ENCODE measurements at regions not wholly inside any gene's neighbourhood (a gene's known extent, or its start where the extent isn't known, plus 50 kb on each side); places are given as distances from the start of the nearest gene placed in this dataset.

- TF ChIP-seq TEAD4 (IDR thresholded peaks at IDR 0.05) (no peak), EGR1 (IDR thresholded peaks at IDR 0.05) (no peak), RAD21 (IDR thresholded peaks at IDR 0.05; ENCODE audit: low read depth) (no peak), TCF12 (IDR thresholded peaks at IDR 0.05; ENCODE audit: low read depth) (no peak), NFIC (IDR thresholded peaks at IDR 0.05) (no peak)
- TF ChIP-seq, protein P1, sequence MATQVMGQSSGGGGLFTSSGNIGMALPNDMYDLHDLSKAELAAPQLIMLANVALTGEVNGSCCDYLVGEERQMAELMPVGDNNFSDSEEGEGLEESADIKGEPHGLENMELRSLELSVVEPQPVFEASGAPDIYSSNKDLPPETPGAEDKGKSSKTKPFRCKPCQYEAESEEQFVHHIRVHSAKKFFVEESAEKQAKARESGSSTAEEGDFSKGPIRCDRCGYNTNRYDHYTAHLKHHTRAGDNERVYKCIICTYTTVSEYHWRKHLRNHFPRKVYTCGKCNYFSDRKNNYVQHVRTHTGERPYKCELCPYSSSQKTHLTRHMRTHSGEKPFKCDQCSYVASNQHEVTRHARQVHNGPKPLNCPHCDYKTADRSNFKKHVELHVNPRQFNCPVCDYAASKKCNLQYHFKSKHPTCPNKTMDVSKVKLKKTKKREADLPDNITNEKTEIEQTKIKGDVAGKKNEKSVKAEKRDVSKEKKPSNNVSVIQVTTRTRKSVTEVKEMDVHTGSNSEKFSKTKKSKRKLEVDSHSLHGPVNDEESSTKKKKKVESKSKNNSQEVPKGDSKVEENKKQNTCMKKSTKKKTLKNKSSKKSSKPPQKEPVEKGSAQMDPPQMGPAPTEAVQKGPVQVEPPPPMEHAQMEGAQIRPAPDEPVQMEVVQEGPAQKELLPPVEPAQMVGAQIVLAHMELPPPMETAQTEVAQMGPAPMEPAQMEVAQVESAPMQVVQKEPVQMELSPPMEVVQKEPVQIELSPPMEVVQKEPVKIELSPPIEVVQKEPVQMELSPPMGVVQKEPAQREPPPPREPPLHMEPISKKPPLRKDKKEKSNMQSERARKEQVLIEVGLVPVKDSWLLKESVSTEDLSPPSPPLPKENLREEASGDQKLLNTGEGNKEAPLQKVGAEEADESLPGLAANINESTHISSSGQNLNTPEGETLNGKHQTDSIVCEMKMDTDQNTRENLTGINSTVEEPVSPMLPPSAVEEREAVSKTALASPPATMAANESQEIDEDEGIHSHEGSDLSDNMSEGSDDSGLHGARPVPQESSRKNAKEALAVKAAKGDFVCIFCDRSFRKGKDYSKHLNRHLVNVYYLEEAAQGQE (IDR thresholded peaks at IDR 0.05; ENCODE audit: low read depth), result no peak
- TF ChIP-seq, protein P2, sequence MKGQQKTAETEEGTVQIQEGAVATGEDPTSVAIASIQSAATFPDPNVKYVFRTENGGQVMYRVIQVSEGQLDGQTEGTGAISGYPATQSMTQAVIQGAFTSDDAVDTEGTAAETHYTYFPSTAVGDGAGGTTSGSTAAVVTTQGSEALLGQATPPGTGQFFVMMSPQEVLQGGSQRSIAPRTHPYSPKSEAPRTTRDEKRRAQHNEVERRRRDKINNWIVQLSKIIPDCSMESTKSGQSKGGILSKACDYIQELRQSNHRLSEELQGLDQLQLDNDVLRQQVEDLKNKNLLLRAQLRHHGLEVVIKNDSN (IDR thresholded peaks at IDR 0.05), result no peak
- TF ChIP-seq, protein P3, sequence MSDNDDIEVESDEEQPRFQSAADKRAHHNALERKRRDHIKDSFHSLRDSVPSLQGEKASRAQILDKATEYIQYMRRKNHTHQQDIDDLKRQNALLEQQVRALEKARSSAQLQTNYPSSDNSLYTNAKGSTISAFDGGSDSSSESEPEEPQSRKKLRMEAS (IDR thresholded peaks at IDR 0.05), result no peak
Measured at GRCh38 chr3:88963003-88963402, 144.4 kb upstream of the EPHA3 start.
